Liver (tissue), 3 donors: ENCODE measurements at regions not wholly inside any gene's neighbourhood (a gene's known extent, or its start where the extent isn't known, plus 50 kb on each side); places are given as distances from the start of the nearest gene placed in this dataset.

Experiments used
- CTCF ChIP-seq: fragments of 150-350 bp; IDR thresholded peaks from 2 replicates; pipeline ENCODE4 v1.5.1; 2017; ENCODE audit warnings: improper control_type of control experiment, low read depth, low read length; ENCODE audit not compliant: missing input control
- EGR1 ChIP-seq, 2 donors: IDR thresholded peaks; 2 replicates each; pipeline ENCODE4 v1.6.1; 2016 to 2018; ENCODE audit warnings: antibody characterized with exemption in 2 of 2, low read depth in 2 of 2
- MAX ChIP-seq: IDR thresholded peaks from 2 replicates; pipeline ENCODE4 v1.6.1; 2016; ENCODE audit warnings: antibody characterized with exemption
- RAD21 ChIP-seq, 2 donors: IDR thresholded peaks; 2 replicates each; pipeline ENCODE4 v1.6.1; 2016; ENCODE audit warnings: antibody characterized with exemption in 2 of 2, mild to moderate bottlenecking in 2 of 2
- REST ChIP-seq: IDR thresholded peaks from 2 replicates; pipeline ENCODE4 v1.6.1; 2016; ENCODE audit warnings: antibody characterized with exemption, mild to moderate bottlenecking
- RXRA ChIP-seq, 2 donors: IDR thresholded peaks; 2 replicates each; pipeline ENCODE4 v1.6.1; 2017 to 2018; ENCODE audit warnings: antibody characterized with exemption in 2 of 2, mild to moderate bottlenecking in 1 of 2
- YY1 ChIP-seq: IDR thresholded peaks from 2 replicates; pipeline ENCODE4 v1.6.1; 2016; ENCODE audit warnings: antibody characterized with exemption, mild to moderate bottlenecking
- TF ChIP-seq, protein P1 (sequence below): IDR thresholded peaks from 2 replicates; pipeline ENCODE4 v1.6.1; 2016; ENCODE audit warnings: antibody characterized with exemption
- TF ChIP-seq, protein P2 (sequence below): IDR thresholded peaks from 2 replicates; pipeline ENCODE4 v1.6.1; 2016; ENCODE audit warnings: antibody characterized with exemption
- donor health status: healthy.
- donor health status: healthy.

- TF ChIP-seq CTCF = no peak
- no peak for TF ChIP-seq RXRA (IDR thresholded peaks at IDR 0.05)
- TF ChIP-seq MAX = no peak
- no peak for TF ChIP-seq RAD21 (IDR thresholded peaks at IDR 0.05)
- TF ChIP-seq, protein P1, sequence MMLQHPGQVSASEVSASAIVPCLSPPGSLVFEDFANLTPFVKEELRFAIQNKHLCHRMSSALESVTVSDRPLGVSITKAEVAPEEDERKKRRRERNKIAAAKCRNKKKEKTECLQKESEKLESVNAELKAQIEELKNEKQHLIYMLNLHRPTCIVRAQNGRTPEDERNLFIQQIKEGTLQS = no peak
- no peak for TF ChIP-seq YY1
- no peak for TF ChIP-seq REST
- TF ChIP-seq, protein P2, sequence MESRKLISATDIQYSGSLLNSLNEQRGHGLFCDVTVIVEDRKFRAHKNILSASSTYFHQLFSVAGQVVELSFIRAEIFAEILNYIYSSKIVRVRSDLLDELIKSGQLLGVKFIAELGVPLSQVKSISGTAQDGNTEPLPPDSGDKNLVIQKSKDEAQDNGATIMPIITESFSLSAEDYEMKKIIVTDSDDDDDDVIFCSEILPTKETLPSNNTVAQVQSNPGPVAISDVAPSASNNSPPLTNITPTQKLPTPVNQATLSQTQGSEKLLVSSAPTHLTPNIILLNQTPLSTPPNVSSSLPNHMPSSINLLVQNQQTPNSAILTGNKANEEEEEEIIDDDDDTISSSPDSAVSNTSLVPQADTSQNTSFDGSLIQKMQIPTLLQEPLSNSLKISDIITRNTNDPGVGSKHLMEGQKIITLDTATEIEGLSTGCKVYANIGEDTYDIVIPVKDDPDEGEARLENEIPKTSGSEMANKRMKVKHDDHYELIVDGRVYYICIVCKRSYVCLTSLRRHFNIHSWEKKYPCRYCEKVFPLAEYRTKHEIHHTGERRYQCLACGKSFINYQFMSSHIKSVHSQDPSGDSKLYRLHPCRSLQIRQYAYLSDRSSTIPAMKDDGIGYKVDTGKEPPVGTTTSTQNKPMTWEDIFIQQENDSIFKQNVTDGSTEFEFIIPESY = no peak
- TF ChIP-seq EGR1 (IDR thresholded peaks at IDR 0.05; ENCODE audit: low read depth in 2 of 2) = no peak
Measured at GRCh38 chr9:79026316-79026715, 545.4 kb upstream of the TLE4 start.
